ENCODE measurements at regions not wholly inside any gene's neighbourhood (a gene's known extent, or its start where the extent isn't known, plus 50 kb on each side); places are given as distances from the start of the nearest gene placed in this dataset.
A peak's percentile ranks its signal among the peaks of the same experiment; 100 is the strongest.

DNA sequence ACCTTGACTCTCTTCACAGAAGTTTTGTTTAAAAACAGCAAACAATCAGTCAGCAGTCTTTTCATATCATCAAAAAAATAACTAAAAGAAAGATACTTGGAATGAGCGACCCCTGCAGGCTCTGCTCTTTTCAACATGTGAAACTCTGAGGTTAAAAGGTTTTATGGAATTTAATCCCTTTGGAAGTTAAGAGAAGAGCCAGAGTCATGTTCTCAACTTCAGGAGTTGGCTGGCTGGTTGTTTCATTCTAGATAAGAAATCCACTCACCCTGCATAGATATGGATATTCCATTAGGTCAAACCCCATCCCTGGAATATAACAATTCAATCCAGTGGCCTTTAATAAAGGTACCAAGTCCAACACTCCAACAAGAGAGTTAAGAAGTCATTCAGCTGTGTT, 115.6 kb upstream of the RMDN2 start:
- TF ChIP-seq, protein P1, sequence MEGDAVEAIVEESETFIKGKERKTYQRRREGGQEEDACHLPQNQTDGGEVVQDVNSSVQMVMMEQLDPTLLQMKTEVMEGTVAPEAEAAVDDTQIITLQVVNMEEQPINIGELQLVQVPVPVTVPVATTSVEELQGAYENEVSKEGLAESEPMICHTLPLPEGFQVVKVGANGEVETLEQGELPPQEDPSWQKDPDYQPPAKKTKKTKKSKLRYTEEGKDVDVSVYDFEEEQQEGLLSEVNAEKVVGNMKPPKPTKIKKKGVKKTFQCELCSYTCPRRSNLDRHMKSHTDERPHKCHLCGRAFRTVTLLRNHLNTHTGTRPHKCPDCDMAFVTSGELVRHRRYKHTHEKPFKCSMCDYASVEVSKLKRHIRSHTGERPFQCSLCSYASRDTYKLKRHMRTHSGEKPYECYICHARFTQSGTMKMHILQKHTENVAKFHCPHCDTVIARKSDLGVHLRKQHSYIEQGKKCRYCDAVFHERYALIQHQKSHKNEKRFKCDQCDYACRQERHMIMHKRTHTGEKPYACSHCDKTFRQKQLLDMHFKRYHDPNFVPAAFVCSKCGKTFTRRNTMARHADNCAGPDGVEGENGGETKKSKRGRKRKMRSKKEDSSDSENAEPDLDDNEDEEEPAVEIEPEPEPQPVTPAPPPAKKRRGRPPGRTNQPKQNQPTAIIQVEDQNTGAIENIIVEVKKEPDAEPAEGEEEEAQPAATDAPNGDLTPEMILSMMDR (IDR thresholded peaks at IDR 0.05): peak in 3 of 4 experiments; percentile 25 to 56 (median 46)
- TF ChIP-seq POLR2A (IDR thresholded peaks at IDR 0.05): no peak

Data from prostate gland (tissue), 2 donors.